Naive B cell (primary cell): ENCODE measurements at regions not wholly inside any gene's neighbourhood (a gene's known extent, or its start where the extent isn't known, plus 50 kb on each side); places are given as distances from the start of the nearest gene placed in this dataset.

Experiments
- ATAC-seq, 2 donors: fragments of 150-1000 bp; cut with Tn5 transposase; 2 replicates each; pipeline ENCODE4 v1.10.0; 2021; ENCODE audit warnings: low read depth in 2 of 2, mild to moderate bottlenecking in 2 of 2, moderate library complexity in 2 of 2
- DNase-seq: peaks from one replicate; pipeline ENCODE4 v3.0.0; 2022
- H3K27ac Mint-ChIP-seq, 6 donors: one replicate each; pipeline ENCODE4 v1.8.0; 2020 to 2022; ENCODE audit warnings: mild to moderate bottlenecking in 6 of 6, mixed read lengths in 6 of 6, moderate library complexity in 5 of 6, inconsistent platforms in 2 of 6
- H3K27me3 Mint-ChIP-seq, 3 donors: one replicate each; pipeline ENCODE4 v1.8.0; 2021 to 2022; ENCODE audit warnings: mixed read lengths in 3 of 3, mild to moderate bottlenecking in 1 of 3
- H3K36me3 Mint-ChIP-seq, 2 donors: one replicate each; pipeline ENCODE4 v1.8.0; 2020 to 2022; ENCODE audit warnings: mixed read lengths in 2 of 2, inconsistent platforms in 1 of 2, mild to moderate bottlenecking in 1 of 2
- H3K4me1 Mint-ChIP-seq, 3 donors: one replicate each; pipeline ENCODE4 v1.8.0; 2020 to 2022; ENCODE audit warnings: mixed read lengths in 3 of 3, inconsistent platforms in 1 of 3, mild to moderate bottlenecking in 1 of 3, moderate library complexity in 1 of 3
- H3K4me3 Mint-ChIP-seq, 8 donors: one replicate each; pipeline ENCODE4 v1.8.0; 2020 to 2022; ENCODE audit warnings: mild to moderate bottlenecking in 8 of 8, mixed read lengths in 8 of 8, moderate library complexity in 8 of 8, inconsistent platforms in 2 of 8
- H3K9me3 Mint-ChIP-seq, 7 donors: one replicate each; pipeline ENCODE4 v1.8.0; 2020 to 2022; ENCODE audit warnings: mixed read lengths in 7 of 7, mild to moderate bottlenecking in 5 of 7, inconsistent platforms in 2 of 7, moderate library complexity in 1 of 7

- no peak for ATAC-seq
These were observed 468.9 kb downstream of the KIF4B start for GRCh38 chr5:155482428-155482827.

GRCh38 chr5:155485386-155485785, 471.8 kb downstream of the KIF4B start:
- Mint-ChIP-seq H3K27ac (no peak overlapping the region), H3K4me3 (no peak overlapping the region), H3K4me1 (no peaks in the 10 kb centered on the region), H3K36me3 (no peaks in the 10 kb centered on the region), H3K9me3 (peaks cover 0 to 7% (median 0%) of the 10 kb centered on the region in 7 donors), H3K27me3 (peaks cover 0 to 4% (median under 1%) of the 10 kb centered on the region in 3 donors)
- ATAC-seq, result no peak
- no peak for DNase-seq

More at GRCh38 chr5:155482428-155482827, 468.9 kb downstream of the KIF4B start:
- Mint-ChIP-seq H3K9me3 (no peaks in the 10 kb centered on the region), H3K27me3 (peaks cover 0 to 4% (median 0%) of the 10 kb centered on the region in 3 donors), H3K27ac (no peak overlapping the region), H3K4me1 (no peaks in the 10 kb centered on the region), H3K36me3 (no peaks in the 10 kb centered on the region), H3K4me3 (no peak overlapping the region)
- no peak for DNase-seq

- peaks cover 0 to 7% (median 0%) of the 10 kb centered on the region in 7 donors for H3K9me3 Mint-ChIP-seq
- ATAC-seq, result no peak
- H3K4me3 Mint-ChIP-seq, result no peak overlapping the region
- H3K27me3 Mint-ChIP-seq, result peaks cover 0 to 4% (median 0%) of the 10 kb centered on the region in 3 donors
- peaks cover 0 to 4% of the 10 kb centered on the region in 2 donors for H3K36me3 Mint-ChIP-seq
- DNase-seq, result no peak
- no peak overlapping the region for H3K27ac Mint-ChIP-seq
- no peaks in the 10 kb centered on the region for H3K4me1 Mint-ChIP-seq
These were observed 476.4 kb downstream of the KIF4B start for GRCh38 chr5:155489949-155490348.

DNA sequence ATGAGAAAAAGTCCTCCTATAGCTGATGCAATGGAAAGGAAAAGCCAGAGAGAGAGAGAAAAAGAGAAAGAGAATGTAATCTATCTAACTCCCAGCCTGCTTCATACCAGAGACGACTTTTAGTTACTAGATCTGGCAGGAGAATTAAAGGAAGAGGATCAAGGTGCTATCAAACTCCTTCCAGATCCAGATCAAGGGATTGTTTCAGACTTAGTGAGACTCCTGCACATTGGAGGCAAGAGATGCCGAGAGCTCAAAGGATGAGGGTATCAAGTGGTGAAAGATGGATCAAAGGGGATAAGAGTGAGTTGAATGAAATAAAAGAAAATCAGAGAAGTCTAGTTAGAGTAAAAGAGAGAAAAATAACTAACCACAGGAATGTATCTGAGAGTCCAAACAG, 478.6 kb downstream of the KIF4B start:
- Mint-ChIP-seq H3K4me1 (no peaks in the 10 kb centered on the region), H3K27ac (no peak overlapping the region), H3K9me3 (peaks cover 0 to 7% (median 0%) of the 10 kb centered on the region in 7 donors), H3K27me3 (peaks cover 0 to 4% (median 0%) of the 10 kb centered on the region in 3 donors), H3K36me3 (peaks cover 0 to 4% of the 10 kb centered on the region in 2 donors), H3K4me3 (no peak overlapping the region)
- ATAC-seq (no peak), DNase-seq (no peak)

DNA sequence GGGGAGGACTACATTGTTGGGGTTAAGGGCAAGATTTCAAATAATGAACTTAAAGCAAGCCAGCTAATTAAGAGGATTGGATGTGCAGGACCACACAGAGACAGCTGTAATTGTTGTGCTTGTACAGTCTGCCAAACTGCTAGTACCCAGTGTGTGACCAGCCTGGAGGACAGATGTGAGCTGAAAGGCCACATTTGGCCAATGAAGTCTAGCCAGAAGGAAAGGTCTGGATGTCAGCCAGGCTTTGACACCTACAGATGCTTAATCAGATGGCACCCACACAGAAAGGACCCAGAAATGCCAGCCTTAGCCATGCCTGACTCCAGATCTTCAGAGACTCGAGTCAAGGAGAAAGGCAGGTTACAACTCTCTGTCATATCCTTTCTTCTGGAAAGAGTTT, 491.1 kb downstream of the KIF4B start:
- no peak overlapping the region for H3K27ac Mint-ChIP-seq
- H3K4me3 Mint-ChIP-seq, result no peak overlapping the region
- H3K27me3 Mint-ChIP-seq, result no peaks in the 10 kb centered on the region

GRCh38 chr5:155507363-155507762, 493.8 kb downstream of the KIF4B start:
- Mint-ChIP-seq H3K27me3 (no peaks in the 10 kb centered on the region), H3K4me3 (no peak overlapping the region), H3K27ac (no peak overlapping the region), H3K9me3 (peaks cover 0 to 4% (median 0%) of the 10 kb centered on the region in 7 donors), H3K4me1 (no peaks in the 10 kb centered on the region), H3K36me3 (no peaks in the 10 kb centered on the region)
- DNase-seq, result no peak
- ATAC-seq, result no peak

More for the DNA sequence above, 491.1 kb downstream of the KIF4B start:
- H3K36me3 Mint-ChIP-seq, result no peaks in the 10 kb centered on the region
- no peaks in the 10 kb centered on the region for H3K4me1 Mint-ChIP-seq
- no peak for ATAC-seq
- DNase-seq, result no peak
- peaks cover 0 to 2% (median 0%) of the 10 kb centered on the region in 7 donors for H3K9me3 Mint-ChIP-seq

- H3K4me1 Mint-ChIP-seq, result no peaks in the 10 kb centered on the region
- H3K36me3 Mint-ChIP-seq, result no peaks in the 10 kb centered on the region
- no peak for DNase-seq
- H3K9me3 Mint-ChIP-seq, result peaks cover 0 to 4% (median 0%) of the 10 kb centered on the region in 7 donors
- H3K4me3 Mint-ChIP-seq, result no peak overlapping the region
- ATAC-seq, result no peak
- no peak overlapping the region for H3K27ac Mint-ChIP-seq
- H3K27me3 Mint-ChIP-seq, result no peaks in the 10 kb centered on the region
These were observed 495.1 kb downstream of the KIF4B start for GRCh38 chr5:155508673-155509072.

- H3K36me3 Mint-ChIP-seq, result no peaks in the 10 kb centered on the region
- H3K4me3 Mint-ChIP-seq, result no peak overlapping the region
These were observed 498.8 kb downstream of the KIF4B start for GRCh38 chr5:155512329-155512728.

GRCh38 chr5:155514105-155514563, 500.6 kb downstream of the KIF4B start:
- H3K9me3 Mint-ChIP-seq, result peaks cover 0 to 11% (median 2%) of the 10 kb centered on the region in 7 donors
- ATAC-seq (no peak), DNase-seq (no peak)
- H3K4me1 Mint-ChIP-seq, result no peaks in the 10 kb centered on the region
- peak overlapping the region in 1 of 6 donors; percentile 8 for H3K27ac Mint-ChIP-seq
- H3K36me3 Mint-ChIP-seq, result no peaks in the 10 kb centered on the region
- H3K27me3 Mint-ChIP-seq, result peaks cover 0 to 7% (median 0%) of the 10 kb centered on the region in 3 donors
- no peak overlapping the region for H3K4me3 Mint-ChIP-seq

More at GRCh38 chr5:155512329-155512728, 498.8 kb downstream of the KIF4B start:
- Mint-ChIP-seq H3K9me3 (peaks cover 0 to 10% (median 0%) of the 10 kb centered on the region in 7 donors), H3K4me1 (no peaks in the 10 kb centered on the region), H3K27me3 (peaks cover 0 to 3% (median 0%) of the 10 kb centered on the region in 3 donors), H3K27ac (no peak overlapping the region)
- DNase-seq (no peak), ATAC-seq (no peak)

DNA sequence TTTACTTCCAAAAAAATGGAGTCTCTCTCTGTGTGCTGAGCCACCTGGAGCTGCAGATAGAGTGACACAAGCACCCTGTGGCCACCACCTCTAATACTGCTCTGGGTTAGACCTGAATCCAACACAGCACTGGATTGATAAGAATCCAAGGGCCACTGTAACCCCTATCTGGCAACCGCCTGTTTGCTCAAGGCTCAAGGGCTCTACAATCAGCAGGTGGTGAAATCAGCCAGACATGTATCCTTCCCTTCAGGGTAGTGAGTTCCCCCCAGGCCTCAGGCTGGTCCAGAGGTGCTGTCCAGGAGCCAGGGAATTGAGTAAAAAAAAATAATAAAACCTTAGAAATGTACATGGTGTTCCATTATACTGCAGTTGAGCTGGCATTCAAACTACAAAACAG, 509.0 kb downstream of the KIF4B start:
- no peaks in the 10 kb centered on the region for H3K36me3 Mint-ChIP-seq
- H3K4me3 Mint-ChIP-seq, result no peak overlapping the region
- no peak overlapping the region for H3K27ac Mint-ChIP-seq
- ATAC-seq, result no peak
- no peaks in the 10 kb centered on the region for H3K4me1 Mint-ChIP-seq
- H3K9me3 Mint-ChIP-seq, result peaks cover 0 to 19% (median 4%) of the 10 kb centered on the region in 7 donors
- peaks cover 0 to 8% (median 0%) of the 10 kb centered on the region in 3 donors for H3K27me3 Mint-ChIP-seq
- DNase-seq, result no peak

- ATAC-seq, result no peak
- Mint-ChIP-seq H3K4me1 (no peaks in the 10 kb centered on the region), H3K9me3 (peaks cover 0 to 4% (median under 1%) of the 10 kb centered on the region in 7 donors), H3K36me3 (no peaks in the 10 kb centered on the region), H3K4me3 (no peak overlapping the region), H3K27me3 (peaks cover 0 to 10% (median 0%) of the 10 kb centered on the region in 3 donors), H3K27ac (no peak overlapping the region)
- DNase-seq, result no peak
These were observed 515.8 kb downstream of the KIF4B start for GRCh38 chr5:155529362-155529761.

DNA sequence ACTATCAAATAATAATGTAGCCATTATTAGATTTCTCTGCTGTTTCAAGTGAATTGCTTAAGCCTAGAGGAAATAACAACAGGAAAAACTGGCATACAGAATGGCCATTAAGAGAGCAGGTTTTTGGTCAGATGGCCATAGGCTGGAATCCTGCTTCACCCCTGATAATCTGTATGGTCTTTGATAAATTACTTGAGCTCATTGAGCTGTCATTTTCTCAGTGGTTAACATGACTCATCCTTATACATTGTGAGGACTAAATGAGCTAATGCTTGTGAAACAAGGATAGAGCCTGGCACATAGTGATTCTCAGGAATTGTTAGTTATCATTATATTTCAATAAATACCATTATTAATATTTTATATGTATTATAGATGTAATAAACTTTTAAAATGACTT, 516.5 kb downstream of the KIF4B start:
- Mint-ChIP-seq H3K27ac (no peak overlapping the region), H3K27me3 (peaks cover 0 to 10% (median 0%) of the 10 kb centered on the region in 3 donors), H3K4me3 (no peak overlapping the region), H3K4me1 (no peaks in the 10 kb centered on the region), H3K9me3 (peaks cover 0 to 2% (median 0%) of the 10 kb centered on the region in 7 donors), H3K36me3 (no peaks in the 10 kb centered on the region)
- no peak for ATAC-seq
- no peak for DNase-seq

DNA sequence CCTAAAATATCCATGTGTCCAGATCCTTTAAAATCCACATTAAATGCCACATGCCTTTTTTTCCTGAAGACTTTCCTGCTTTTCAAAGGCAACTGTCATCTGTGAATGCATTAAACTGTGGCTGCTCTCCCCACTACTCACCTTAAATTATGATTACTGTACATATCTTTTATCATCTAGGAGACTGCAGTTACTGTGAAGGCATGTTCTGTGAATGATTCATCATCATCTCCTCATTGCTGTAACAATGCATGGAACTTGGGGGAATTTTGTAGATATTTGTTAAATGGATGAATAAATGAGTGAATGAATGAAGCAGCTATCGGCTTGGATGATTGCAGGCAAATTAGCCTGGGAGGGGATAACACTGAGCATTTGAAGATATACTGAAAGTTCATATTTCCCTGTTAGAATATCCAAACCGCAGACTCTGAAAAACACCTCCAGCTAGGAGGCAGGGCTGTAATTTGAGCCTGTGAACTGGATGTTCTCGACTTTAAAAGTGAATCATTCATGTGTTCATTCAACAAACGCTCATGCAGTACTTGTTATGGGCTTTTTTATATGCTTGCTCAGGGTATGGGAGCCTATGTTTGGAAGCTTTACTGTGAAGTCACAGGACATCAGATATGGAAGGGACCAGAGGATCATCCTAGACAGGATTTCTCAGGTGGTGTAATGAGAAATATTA, 519.2 kb downstream of the KIF4B start:
- no peak overlapping the region for H3K4me3 Mint-ChIP-seq
- peaks cover 0 to 4% (median 0%) of the 10 kb centered on the region in 3 donors for H3K27me3 Mint-ChIP-seq
- peaks cover 0 to 1% (median 0%) of the 10 kb centered on the region in 7 donors for H3K9me3 Mint-ChIP-seq
- H3K4me1 Mint-ChIP-seq, result no peaks in the 10 kb centered on the region
- DNase-seq, result no peak
- no peak overlapping the region for H3K27ac Mint-ChIP-seq
- ATAC-seq, result no peak
- H3K36me3 Mint-ChIP-seq, result no peaks in the 10 kb centered on the region

- peaks cover 0 to 21% (median 4%) of the 10 kb centered on the region in 7 donors for H3K9me3 Mint-ChIP-seq
- H3K27me3 Mint-ChIP-seq, result no peaks in the 10 kb centered on the region
- no peak overlapping the region for H3K4me3 Mint-ChIP-seq
- no peaks in the 10 kb centered on the region for H3K4me1 Mint-ChIP-seq
- H3K36me3 Mint-ChIP-seq, result no peaks in the 10 kb centered on the region
- no peak for ATAC-seq
- H3K27ac Mint-ChIP-seq, result no peak overlapping the region
- no peak for DNase-seq
These were observed 526.5 kb downstream of the KIF4B start for GRCh38 chr5:155540000-155540595.
